ENCODE measurements at regions not wholly inside any gene's neighbourhood (a gene's known extent, or its start where the extent isn't known, plus 50 kb on each side); places are given as distances from the start of the nearest gene placed in this dataset.

DNA sequence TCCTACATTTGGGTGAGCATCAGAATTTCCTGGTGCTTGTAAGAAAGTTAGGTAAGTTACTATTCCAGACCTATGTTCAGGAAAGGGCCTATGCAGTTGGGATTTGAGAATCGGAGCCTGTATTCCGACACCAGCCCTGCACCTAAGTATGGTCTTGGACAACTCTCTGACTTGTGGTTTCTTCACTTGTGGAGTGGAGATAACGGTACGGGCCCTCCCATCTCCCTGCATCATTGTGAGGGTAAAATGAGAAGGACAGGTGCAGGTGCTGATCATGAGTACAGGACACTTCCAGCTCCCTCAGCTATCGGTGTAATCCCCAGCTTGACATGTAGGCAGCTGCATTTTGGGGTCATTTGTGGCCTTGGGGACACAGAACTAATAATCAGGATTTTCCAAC lies 138.3 kb upstream of the NAMPT start:
- H3K27me3 Mint-ChIP-seq, result no peaks in the 10 kb centered on the region
- no peak overlapping the region for H3K27ac ChIP-seq (ENCODE audit: insufficient read depth, low read length, poor library complexity, severe bottlenecking)
- H3K27ac Mint-ChIP-seq, result no peak overlapping the region
- peaks cover 12% of the 10 kb centered on the region for H3K4me1 ChIP-seq (ENCODE audit: control insufficient read depth, insufficient read depth, low read length, poor library complexity, severe bottlenecking)
- no peak overlapping the region for H3K4me3 Mint-ChIP-seq
- H3K9me3 Mint-ChIP-seq, result peaks cover 0 to 4% (median 0%) of the 10 kb centered on the region in 7 donors
- peaks cover 11 to 16% (median 15%) of the 10 kb centered on the region in 4 donors for H3K4me1 Mint-ChIP-seq
- ATAC-seq (ENCODE audit: low read depth in 2 of 2) (no peak), DNase-seq (no peak)
- H3K27me3 ChIP-seq (ENCODE audit: control insufficient read depth, insufficient read depth, low read length), result no peaks in the 10 kb centered on the region
- H3K36me3 Mint-ChIP-seq, result no peaks in the 10 kb centered on the region
- no peak overlapping the region for H3K4me3 ChIP-seq (ENCODE audit: low read depth, low read length)
- H3K9me3 ChIP-seq (ENCODE audit: control insufficient read depth in 2 of 2, low read length in 2 of 2), result no peaks in the 10 kb centered on the region
- no peaks in the 10 kb centered on the region for H3K36me3 ChIP-seq (ENCODE audit: control insufficient read depth, insufficient read depth, low read length)

DNA sequence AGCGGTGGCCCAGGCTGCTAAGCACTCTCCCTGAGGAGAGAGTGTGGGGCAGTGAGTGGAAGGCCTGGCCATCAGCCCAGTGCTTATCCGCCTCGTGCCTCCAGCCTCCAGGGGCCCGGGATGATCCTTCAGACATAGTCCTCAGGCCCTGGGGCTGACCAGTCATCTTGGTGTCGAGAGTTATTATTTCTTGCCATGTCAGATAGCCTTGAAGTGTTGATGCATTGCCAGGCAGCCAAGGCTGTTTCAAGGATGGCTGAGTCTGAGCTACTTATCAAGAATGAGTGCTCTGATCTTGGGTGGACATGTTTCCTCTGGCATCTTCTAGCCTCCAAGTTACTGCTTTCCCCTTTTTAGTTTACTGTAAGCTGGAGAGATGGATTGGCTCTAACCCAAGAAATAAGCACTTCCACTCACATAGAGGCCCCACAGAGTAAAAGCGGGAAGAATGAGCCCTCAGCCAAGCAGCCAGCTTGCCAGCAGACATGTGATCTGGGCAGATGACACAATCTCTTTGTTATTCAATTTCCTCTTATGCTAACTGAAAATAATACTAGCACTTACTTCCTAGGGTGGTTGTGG lies 136.5 kb upstream of the NAMPT start:
- Histone ChIP-seq H3K27me3 (ENCODE audit: control insufficient read depth, insufficient read depth, low read length) (peaks cover 7% of the 10 kb centered on the region), H3K4me3 (ENCODE audit: low read depth, low read length) (no peak overlapping the region), H3K27ac (ENCODE audit: insufficient read depth, low read length, poor library complexity, severe bottlenecking) (no peak overlapping the region), H3K9me3 (ENCODE audit: control insufficient read depth in 2 of 2, low read length in 2 of 2) (peaks cover 6 to 8% of the 10 kb centered on the region in 2 experiments), H3K36me3 (ENCODE audit: control insufficient read depth, insufficient read depth, low read length) (no peaks in the 10 kb centered on the region), H3K4me1 (ENCODE audit: control insufficient read depth, insufficient read depth, low read length, poor library complexity, severe bottlenecking) (peaks cover 12% of the 10 kb centered on the region)
- no peak overlapping the region for H3K27ac Mint-ChIP-seq
- H3K4me1 Mint-ChIP-seq, result peaks cover 11 to 16% (median 15%) of the 10 kb centered on the region in 4 donors
- no peak for ATAC-seq (ENCODE audit: low read depth in 2 of 2)
- no peaks in the 10 kb centered on the region for H3K27me3 Mint-ChIP-seq
- H3K4me3 Mint-ChIP-seq, result no peak overlapping the region
- H3K36me3 Mint-ChIP-seq, result no peaks in the 10 kb centered on the region
- DNase-seq, result no peak
- H3K9me3 Mint-ChIP-seq, result peaks cover 0 to 12% (median 2%) of the 10 kb centered on the region in 7 donors

DNA sequence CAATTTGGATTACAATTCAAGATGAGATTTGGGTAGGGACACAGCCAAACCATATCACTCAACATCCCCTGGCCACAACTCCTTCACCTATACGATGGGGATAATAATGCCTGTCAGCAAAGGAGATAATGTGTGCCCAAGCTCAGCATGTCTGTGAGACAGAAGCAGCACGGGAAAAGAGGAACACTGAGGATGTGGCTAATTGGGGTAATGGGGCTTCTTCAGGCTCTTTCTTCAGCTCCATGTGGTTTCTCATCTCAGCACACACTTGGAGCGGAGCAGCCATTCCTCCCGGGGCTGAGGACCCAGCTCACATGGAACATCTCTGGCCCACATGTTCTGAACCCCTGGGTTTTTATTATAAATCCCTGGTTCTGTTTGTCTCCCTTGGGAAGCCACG lies 136.0 kb upstream of the NAMPT start:
- H3K27me3 ChIP-seq (ENCODE audit: control insufficient read depth, insufficient read depth, low read length), result peaks cover 7% of the 10 kb centered on the region
- Mint-ChIP-seq H3K4me3 (no peak overlapping the region), H3K36me3 (no peaks in the 10 kb centered on the region), H3K27ac (no peak overlapping the region), H3K9me3 (peaks cover 0 to 14% (median 3%) of the 10 kb centered on the region in 7 donors), H3K27me3 (no peaks in the 10 kb centered on the region), H3K4me1 (peaks cover 11 to 16% (median 15%) of the 10 kb centered on the region in 4 donors)
- ATAC-seq (ENCODE audit: low read depth in 2 of 2) (no peak), DNase-seq (no peak)
- H3K36me3 ChIP-seq (ENCODE audit: control insufficient read depth, insufficient read depth, low read length), result no peaks in the 10 kb centered on the region
- H3K4me3 ChIP-seq (ENCODE audit: low read depth, low read length), result no peak overlapping the region
- H3K4me1 ChIP-seq (ENCODE audit: control insufficient read depth, insufficient read depth, low read length, poor library complexity, severe bottlenecking), result peaks cover 12% of the 10 kb centered on the region
- H3K27ac ChIP-seq (ENCODE audit: insufficient read depth, low read length, poor library complexity, severe bottlenecking), result no peak overlapping the region
- H3K9me3 ChIP-seq (ENCODE audit: control insufficient read depth in 2 of 2, low read length in 2 of 2), result peaks cover 11 to 12% of the 10 kb centered on the region in 2 experiments

DNA sequence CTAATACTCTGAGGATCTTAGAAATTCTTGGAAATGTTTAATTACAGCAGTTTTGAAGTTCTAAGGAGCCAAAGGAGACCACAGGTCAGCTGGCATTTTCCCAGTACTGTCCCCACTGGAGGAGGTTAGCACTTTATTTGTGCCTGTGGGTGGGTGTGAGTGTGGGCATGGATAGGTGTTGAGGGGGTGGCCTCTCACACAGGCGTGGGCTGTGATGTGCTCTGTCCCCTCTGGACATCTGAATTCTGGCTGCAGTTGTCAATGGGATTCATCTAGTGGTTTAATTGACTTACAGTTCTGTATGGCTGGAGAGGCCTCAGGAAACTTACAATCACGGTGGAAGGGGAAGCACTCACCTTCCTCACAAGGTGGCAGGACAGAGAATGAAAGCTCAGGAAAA lies 135.4 kb upstream of the NAMPT start:
- H3K4me3 Mint-ChIP-seq, result no peak overlapping the region
- H3K36me3 ChIP-seq (ENCODE audit: control insufficient read depth, insufficient read depth, low read length), result no peaks in the 10 kb centered on the region
- H3K9me3 ChIP-seq (ENCODE audit: control insufficient read depth in 2 of 2, low read length in 2 of 2), result peaks cover 13 to 14% of the 10 kb centered on the region in 2 experiments
- H3K36me3 Mint-ChIP-seq, result no peaks in the 10 kb centered on the region
- no peak overlapping the region for H3K4me3 ChIP-seq (ENCODE audit: low read depth, low read length)
- ATAC-seq (ENCODE audit: low read depth in 2 of 2), result no peak
- H3K4me1 Mint-ChIP-seq, result peaks cover 10 to 16% (median 11%) of the 10 kb centered on the region in 4 donors
- no peak overlapping the region for H3K27ac Mint-ChIP-seq
- H3K27ac ChIP-seq (ENCODE audit: insufficient read depth, low read length, poor library complexity, severe bottlenecking), result no peak overlapping the region
- H3K4me1 ChIP-seq (ENCODE audit: control insufficient read depth, insufficient read depth, low read length, poor library complexity, severe bottlenecking), result peaks cover 7% of the 10 kb centered on the region
- peaks cover 10% of the 10 kb centered on the region for H3K27me3 ChIP-seq (ENCODE audit: control insufficient read depth, insufficient read depth, low read length)
- no peak for DNase-seq
- peaks cover 0 to 19% (median 3%) of the 10 kb centered on the region in 7 donors for H3K9me3 Mint-ChIP-seq
- H3K27me3 Mint-ChIP-seq, result no peaks in the 10 kb centered on the region

DNA sequence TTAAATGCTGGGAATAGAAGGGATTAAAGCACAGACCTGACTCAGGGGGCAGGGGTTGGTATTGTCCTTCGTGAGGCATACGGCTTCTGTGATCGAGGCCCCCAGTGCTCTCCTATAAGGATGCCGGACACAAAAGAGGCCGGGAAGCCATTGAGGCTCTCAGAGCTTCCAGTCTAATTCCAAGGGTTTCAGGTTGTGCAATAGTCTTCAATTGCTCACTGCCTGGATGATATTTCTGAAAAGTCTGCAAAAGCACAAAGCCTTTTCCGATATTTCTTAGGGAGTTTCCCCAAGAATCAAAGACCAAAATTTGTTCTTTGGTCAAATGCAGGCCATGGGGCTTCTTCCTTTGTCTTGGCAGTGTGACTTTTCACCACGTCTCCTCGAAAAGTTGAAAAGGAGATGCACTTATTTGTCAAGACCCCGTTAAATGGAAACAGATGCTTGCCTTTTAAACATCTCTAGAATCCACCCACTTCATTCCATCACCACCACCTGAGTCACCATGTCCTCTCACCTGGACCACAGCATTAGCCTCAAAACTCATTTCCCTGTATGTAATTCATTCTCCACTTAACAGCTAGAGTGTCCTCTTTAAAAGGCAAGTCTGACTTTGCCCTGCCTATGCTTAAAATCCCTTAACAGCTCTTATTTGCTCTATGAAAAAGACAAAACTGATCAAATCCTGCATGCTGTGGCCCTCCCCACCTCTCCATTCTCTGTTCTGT lies 134.8 kb upstream of the NAMPT start:
- ATAC-seq (ENCODE audit: low read depth in 2 of 2) (no peak), DNase-seq (no peak)
- Mint-ChIP-seq H3K4me1 (peaks cover 4 to 11% (median 5%) of the 10 kb centered on the region in 4 donors), H3K27ac (no peak overlapping the region), H3K4me3 (no peak overlapping the region), H3K9me3 (peaks cover 0 to 20% (median 3%) of the 10 kb centered on the region in 7 donors), H3K36me3 (no peaks in the 10 kb centered on the region), H3K27me3 (no peaks in the 10 kb centered on the region)
- peaks cover 13 to 14% of the 10 kb centered on the region in 2 experiments for H3K9me3 ChIP-seq (ENCODE audit: control insufficient read depth in 2 of 2, low read length in 2 of 2)
- no peak overlapping the region for H3K4me3 ChIP-seq (ENCODE audit: low read depth, low read length)
- H3K36me3 ChIP-seq (ENCODE audit: control insufficient read depth, insufficient read depth, low read length), result no peaks in the 10 kb centered on the region
- H3K27me3 ChIP-seq (ENCODE audit: control insufficient read depth, insufficient read depth, low read length), result peaks cover 10% of the 10 kb centered on the region
- peaks cover 1% of the 10 kb centered on the region for H3K4me1 ChIP-seq (ENCODE audit: control insufficient read depth, insufficient read depth, low read length, poor library complexity, severe bottlenecking)
- H3K27ac ChIP-seq (ENCODE audit: insufficient read depth, low read length, poor library complexity, severe bottlenecking), result no peak overlapping the region

DNA sequence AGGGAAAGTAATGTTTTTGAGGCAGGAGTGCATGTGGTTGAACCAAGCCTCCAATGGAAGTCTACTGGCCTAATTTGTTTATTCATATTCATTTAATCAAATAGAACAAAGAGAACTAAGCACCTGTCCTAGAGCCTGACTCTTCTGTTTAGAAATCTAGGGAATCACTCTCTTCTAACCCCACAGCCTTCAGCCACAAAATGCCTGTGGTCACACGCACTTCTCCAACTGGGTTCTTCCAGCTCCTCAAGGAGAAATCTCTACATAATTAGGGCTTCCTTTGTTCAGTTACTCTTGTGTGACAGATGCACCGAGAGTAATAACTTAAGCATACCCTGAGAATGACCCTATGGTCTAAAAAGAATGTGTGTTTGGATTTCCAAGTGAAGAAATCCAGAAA lies 133.7 kb upstream of the NAMPT start:
- Histone ChIP-seq H3K36me3 (ENCODE audit: control insufficient read depth, insufficient read depth, low read length) (no peaks in the 10 kb centered on the region), H3K4me1 (ENCODE audit: control insufficient read depth, insufficient read depth, low read length, poor library complexity, severe bottlenecking) (no peaks in the 10 kb centered on the region), H3K27ac (ENCODE audit: insufficient read depth, low read length, poor library complexity, severe bottlenecking) (no peak overlapping the region), H3K27me3 (ENCODE audit: control insufficient read depth, insufficient read depth, low read length) (peaks cover 13% of the 10 kb centered on the region), H3K4me3 (ENCODE audit: low read depth, low read length) (no peak overlapping the region), H3K9me3 (ENCODE audit: control insufficient read depth in 2 of 2, low read length in 2 of 2) (peaks cover 13 to 14% of the 10 kb centered on the region in 2 experiments)
- H3K4me1 Mint-ChIP-seq, result peaks cover 0 to 9% (median 0%) of the 10 kb centered on the region in 4 donors
- H3K36me3 Mint-ChIP-seq, result no peaks in the 10 kb centered on the region
- H3K4me3 Mint-ChIP-seq, result no peak overlapping the region
- no peak for DNase-seq
- no peak for ATAC-seq (ENCODE audit: low read depth in 2 of 2)
- H3K27ac Mint-ChIP-seq, result peak overlapping the region in 1 of 3 donors; percentile 84
- no peaks in the 10 kb centered on the region for H3K27me3 Mint-ChIP-seq
- peaks cover 0 to 20% (median 3%) of the 10 kb centered on the region in 7 donors for H3K9me3 Mint-ChIP-seq

DNA sequence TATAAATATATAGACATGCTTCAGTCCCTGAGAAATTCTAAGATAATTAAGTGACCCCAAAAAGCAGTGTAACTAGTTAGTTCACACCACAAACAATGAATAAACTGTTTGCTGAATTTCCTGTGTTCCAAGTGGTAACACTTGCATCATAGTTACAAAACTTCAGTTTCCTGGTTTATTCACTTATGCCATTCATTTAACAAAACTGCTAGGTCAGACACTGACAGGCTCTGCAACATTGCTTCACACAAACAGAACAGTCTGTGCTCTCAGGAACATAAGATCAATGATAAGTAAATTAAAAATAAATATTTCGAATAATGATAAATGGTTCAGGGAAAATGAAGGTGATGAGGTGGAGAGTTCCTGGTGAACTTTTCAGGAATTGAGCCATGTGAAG lies 133.3 kb upstream of the NAMPT start:
- Histone ChIP-seq H3K4me3 (ENCODE audit: low read depth, low read length) (no peak overlapping the region), H3K4me1 (ENCODE audit: control insufficient read depth, insufficient read depth, low read length, poor library complexity, severe bottlenecking) (no peaks in the 10 kb centered on the region), H3K27me3 (ENCODE audit: control insufficient read depth, insufficient read depth, low read length) (peaks cover 16% of the 10 kb centered on the region), H3K9me3 (ENCODE audit: control insufficient read depth in 2 of 2, low read length in 2 of 2) (peaks cover 13 to 14% of the 10 kb centered on the region in 2 experiments), H3K36me3 (ENCODE audit: control insufficient read depth, insufficient read depth, low read length) (no peaks in the 10 kb centered on the region), H3K27ac (ENCODE audit: insufficient read depth, low read length, poor library complexity, severe bottlenecking) (no peak overlapping the region)
- Mint-ChIP-seq H3K9me3 (peaks cover 0 to 20% (median 3%) of the 10 kb centered on the region in 7 donors), H3K36me3 (no peaks in the 10 kb centered on the region), H3K27me3 (no peaks in the 10 kb centered on the region), H3K4me1 (peaks cover 0 to 9% (median 0%) of the 10 kb centered on the region in 4 donors), H3K4me3 (no peak overlapping the region), H3K27ac (no peak overlapping the region)
- ATAC-seq (ENCODE audit: low read depth in 2 of 2), result no peak
- DNase-seq, result no peak
